SJCRH30 (cell line): ENCODE measurements at regions not wholly inside any gene's neighbourhood (a gene's known extent, or its start where the extent isn't known, plus 50 kb on each side); places are given as distances from the start of the nearest gene placed in this dataset.

Experiments
- DNase-seq, 2 experiments: peaks; one replicate each; pipeline ENCODE4 v3.0.0-alpha.2; 2015 to 2020
- H3K27ac ChIP-seq: fragments of 250-450 bp; sonication (Bioruptor Pico); 2 replicates; pipeline ENCODE4 v1.5.1; 2020; ENCODE audit warnings: mild to moderate bottlenecking, moderate library complexity
- H3K27me3 ChIP-seq: fragments of 250-450 bp; sonication (Bioruptor Pico); 2 replicates; pipeline ENCODE4 v1.5.1; 2020; ENCODE audit warnings: mild to moderate bottlenecking, moderate library complexity
- H3K36me3 ChIP-seq: fragments of 250-450 bp; sonication (Bioruptor Pico); 2 replicates; pipeline ENCODE4 v1.5.1; 2020; ENCODE audit warnings: mild to moderate bottlenecking, moderate library complexity
- H3K4me1 ChIP-seq: fragments of 250-450 bp; sonication (Bioruptor Pico); 2 replicates; pipeline ENCODE4 v1.5.1; 2020; ENCODE audit warnings: mild to moderate bottlenecking, moderate library complexity
- H3K4me3 ChIP-seq: fragments of 250-450 bp; sonication (Bioruptor Pico); 2 replicates; pipeline ENCODE4 v1.5.1; 2020; ENCODE audit warnings: mild to moderate bottlenecking, moderate library complexity
- H3K9me3 ChIP-seq: fragments of 250-450 bp; sonication (Bioruptor Pico); replicated peaks from 2 replicates; pipeline ENCODE4 v1.5.1; 2020; ENCODE audit warnings: mild to moderate bottlenecking, moderate library complexity

GRCh38 chr7:136637813-136638212, 230.6 kb upstream of the CHRM2 start:
- Histone ChIP-seq H3K36me3 (no peaks in the 10 kb centered on the region), H3K27me3 (peaks cover 4% of the 10 kb centered on the region; the same call in 1 of the 2 replicates), H3K4me3 (no peak overlapping the region), H3K27ac (no peak overlapping the region), H3K4me1 (no peaks in the 10 kb centered on the region), H3K9me3 (no peaks in the 10 kb centered on the region)
- DNase-seq: no peak

GRCh38 chr7:136635751-136636150, 232.7 kb upstream of the CHRM2 start:
- no peak overlapping the region for H3K27ac ChIP-seq
- H3K4me1 ChIP-seq: no peaks in the 10 kb centered on the region
- DNase-seq: no peak
- no peaks in the 10 kb centered on the region for H3K36me3 ChIP-seq
- H3K27me3 ChIP-seq: no peaks in the 10 kb centered on the region
- no peak overlapping the region for H3K4me3 ChIP-seq
- H3K9me3 ChIP-seq: no peaks in the 10 kb centered on the region

- H3K9me3 ChIP-seq: no peaks in the 10 kb centered on the region
- H3K4me1 ChIP-seq: no peaks in the 10 kb centered on the region
- DNase-seq: no peak
- no peak overlapping the region for H3K27ac ChIP-seq
- H3K36me3 ChIP-seq: no peaks in the 10 kb centered on the region
- no peaks in the 10 kb centered on the region for H3K27me3 ChIP-seq
- no peak overlapping the region for H3K4me3 ChIP-seq
These were observed 249.6 kb upstream of the CHRM2 start for GRCh38 chr7:136618818-136619217.

GRCh38 chr7:136617176-136617575, 251.3 kb upstream of the CHRM2 start:
- H3K4me3 ChIP-seq: no peak overlapping the region
- H3K27me3 ChIP-seq: no peaks in the 10 kb centered on the region
- DNase-seq: no peak
- H3K9me3 ChIP-seq: no peaks in the 10 kb centered on the region
- H3K36me3 ChIP-seq: no peaks in the 10 kb centered on the region
- H3K27ac ChIP-seq: no peak overlapping the region
- no peaks in the 10 kb centered on the region for H3K4me1 ChIP-seq

- no peaks in the 10 kb centered on the region for H3K36me3 ChIP-seq
- no peaks in the 10 kb centered on the region for H3K27me3 ChIP-seq
- H3K4me1 ChIP-seq: no peaks in the 10 kb centered on the region
- H3K27ac ChIP-seq: no peak overlapping the region
- H3K9me3 ChIP-seq: no peaks in the 10 kb centered on the region
- no peak overlapping the region for H3K4me3 ChIP-seq
- DNase-seq: no peak
These were observed 262.7 kb upstream of the CHRM2 start for GRCh38 chr7:136605532-136606329.

GRCh38 chr7:136601772-136602171, 266.7 kb upstream of the CHRM2 start:
- H3K27me3 ChIP-seq: no peaks in the 10 kb centered on the region; the same call in 1 of the 2 replicates
- no peaks in the 10 kb centered on the region for H3K9me3 ChIP-seq
- no peak overlapping the region for H3K4me3 ChIP-seq
- DNase-seq: no peak
- no peaks in the 10 kb centered on the region for H3K4me1 ChIP-seq
- H3K36me3 ChIP-seq: no peaks in the 10 kb centered on the region
- no peak overlapping the region for H3K27ac ChIP-seq

- Histone ChIP-seq H3K4me1 (no peaks in the 10 kb centered on the region), H3K4me3 (no peak overlapping the region), H3K27ac (no peak overlapping the region), H3K27me3 (no peaks in the 10 kb centered on the region; the same call in 1 of the 2 replicates), H3K9me3 (no peaks in the 10 kb centered on the region), H3K36me3 (no peaks in the 10 kb centered on the region)
- no peak for DNase-seq
These were observed 268.0 kb upstream of the CHRM2 start for GRCh38 chr7:136600475-136600874.

- Histone ChIP-seq H3K4me1 (no peaks in the 10 kb centered on the region), H3K9me3 (no peaks in the 10 kb centered on the region), H3K27ac (no peak overlapping the region), H3K36me3 (no peaks in the 10 kb centered on the region), H3K4me3 (no peak overlapping the region), H3K27me3 (no peaks in the 10 kb centered on the region; the same call in 1 of the 2 replicates)
- no peak for DNase-seq
These were observed 273.7 kb upstream of the CHRM2 start for GRCh38 chr7:136594739-136595144.

- H3K4me1 ChIP-seq: no peaks in the 10 kb centered on the region
- H3K9me3 ChIP-seq: no peaks in the 10 kb centered on the region
- DNase-seq: no peak
- no peak overlapping the region for H3K27ac ChIP-seq
- no peak overlapping the region for H3K4me3 ChIP-seq
- no peaks in the 10 kb centered on the region for H3K27me3 ChIP-seq
- no peaks in the 10 kb centered on the region for H3K36me3 ChIP-seq
These were observed 280.2 kb upstream of the CHRM2 start for GRCh38 chr7:136588216-136588615.

- no peaks in the 10 kb centered on the region for H3K9me3 ChIP-seq
- H3K27ac ChIP-seq: no peak overlapping the region
- no peaks in the 10 kb centered on the region; the same call in 1 of the 2 replicates for H3K36me3 ChIP-seq
These were observed 282.3 kb upstream of the CHRM2 start for GRCh38 chr7:136585954-136586670.

GRCh38 chr7:136566491-136566890, 302.0 kb upstream of the CHRM2 start:
- Histone ChIP-seq H3K27me3 (no peaks in the 10 kb centered on the region), H3K4me1 (no peaks in the 10 kb centered on the region), H3K9me3 (no peaks in the 10 kb centered on the region), H3K36me3 (no peaks in the 10 kb centered on the region), H3K27ac (no peak overlapping the region), H3K4me3 (no peak overlapping the region)
- DNase-seq: no peak

More at GRCh38 chr7:136585954-136586670, 282.3 kb upstream of the CHRM2 start:
- DNase-seq: no peak
- H3K4me1 ChIP-seq: no peaks in the 10 kb centered on the region
- no peak overlapping the region for H3K4me3 ChIP-seq
- no peaks in the 10 kb centered on the region for H3K27me3 ChIP-seq

GRCh38 chr7:136555933-136556332, 312.5 kb upstream of the CHRM2 start:
- no peak overlapping the region for H3K27ac ChIP-seq

GRCh38 chr7:136551618-136552017, 316.8 kb upstream of the CHRM2 start:
- Histone ChIP-seq H3K27ac (no peak overlapping the region), H3K4me1 (no peaks in the 10 kb centered on the region), H3K36me3 (no peaks in the 10 kb centered on the region), H3K9me3 (no peaks in the 10 kb centered on the region), H3K4me3 (no peak overlapping the region), H3K27me3 (no peaks in the 10 kb centered on the region)
- no peak for DNase-seq

More at GRCh38 chr7:136555933-136556332, 312.5 kb upstream of the CHRM2 start:
- no peaks in the 10 kb centered on the region for H3K9me3 ChIP-seq
- H3K27me3 ChIP-seq: no peaks in the 10 kb centered on the region
- H3K4me3 ChIP-seq: no peak overlapping the region
- no peaks in the 10 kb centered on the region for H3K36me3 ChIP-seq
- DNase-seq: peak in 1 of 2 experiments; percentile 3
- no peaks in the 10 kb centered on the region for H3K4me1 ChIP-seq

GRCh38 chr7:136549756-136550155, 318.7 kb upstream of the CHRM2 start:
- DNase-seq: no peak
- no peaks in the 10 kb centered on the region for H3K4me1 ChIP-seq
- no peaks in the 10 kb centered on the region for H3K9me3 ChIP-seq
- no peaks in the 10 kb centered on the region for H3K36me3 ChIP-seq
- no peak overlapping the region for H3K27ac ChIP-seq
- H3K27me3 ChIP-seq: no peaks in the 10 kb centered on the region
- H3K4me3 ChIP-seq: no peak overlapping the region

GRCh38 chr7:136533732-136534131, 334.7 kb upstream of the CHRM2 start:
- no peaks in the 10 kb centered on the region for H3K27me3 ChIP-seq
- no peaks in the 10 kb centered on the region for H3K9me3 ChIP-seq
- no peaks in the 10 kb centered on the region for H3K36me3 ChIP-seq
- H3K4me1 ChIP-seq: no peaks in the 10 kb centered on the region; the same call in 1 of the 2 replicates
- no peak overlapping the region for H3K27ac ChIP-seq
- DNase-seq: peak; percentile 63 to 73
- H3K4me3 ChIP-seq: no peak overlapping the region
